MCF 10A (cell line): ENCODE measurements at regions not wholly inside any gene's neighbourhood (a gene's known extent, or its start where the extent isn't known, plus 50 kb on each side); places are given as distances from the start of the nearest gene placed in this dataset.

ENCODE experiments used
- BruUV-seq: library from RNA; stranded (reverse); fragments of 400-500 nt; replicated peaks from 2 replicates; lab custom pipeline; 2021; lab: Mats Ljungman, UMichigan
- CTCF ChIA-PET: fragments of 300-600 bp; sonication (Branson Sonifier 250); formaldehyde crosslinking; extraction: SDS; loops from one replicate; lab custom pipeline; 2021; ENCODE audit warnings: antibody characterized with exemption, inconsistent platforms; lab: Yijun Ruan, JAX
- POLR2A ChIA-PET: fragments of 300-600, 350-650 bp; sonication (Branson Sonifier 250); formaldehyde crosslinking; extraction: SDS; loops from one replicate; lab custom pipeline; 2020; ENCODE audit warnings: antibody characterized with exemption, inconsistent platforms; lab: Yijun Ruan, JAX
- DNase-seq: peaks from one replicate; pipeline ENCODE4 v3.0.0-alpha.2; 2018; ENCODE audit not compliant: unreplicated experiment
- H3K27ac Mint-ChIP-seq: one replicate; pipeline ENCODE4 v1.8.0; 2022; ENCODE audit warnings: mild to moderate bottlenecking, low read depth, mixed read lengths; ENCODE audit not compliant: unreplicated experiment
- H3K27me3 Mint-ChIP-seq: one replicate; pipeline ENCODE4 v1.8.0; 2022; ENCODE audit warnings: mixed read lengths; ENCODE audit not compliant: insufficient read depth, unreplicated experiment
- H3K36me3 Mint-ChIP-seq: one replicate; pipeline ENCODE4 v1.8.0; 2022; ENCODE audit warnings: mild to moderate bottlenecking, moderate library complexity, mixed read lengths; ENCODE audit not compliant: insufficient read depth, unreplicated experiment
- H3K4me1 Mint-ChIP-seq: one replicate; pipeline ENCODE4 v1.8.0; 2022; ENCODE audit warnings: mixed read lengths; ENCODE audit not compliant: insufficient read depth, unreplicated experiment
- H3K4me3 Mint-ChIP-seq: one replicate; pipeline ENCODE4 v1.8.0; 2022; ENCODE audit warnings: mild to moderate bottlenecking, moderate library complexity, mixed read lengths; ENCODE audit not compliant: unreplicated experiment
- H3K9me3 Mint-ChIP-seq: one replicate; pipeline ENCODE4 v1.8.0; 2022; ENCODE audit warnings: mixed read lengths; ENCODE audit not compliant: unreplicated experiment
- CTCF ChIP-seq: fragments of 200-600 bp; IDR thresholded peaks from one replicate; pipeline ENCODE4 v1.8.0; 2022; ENCODE audit warnings: antibody characterized with exemption, mild to moderate bottlenecking; ENCODE audit not compliant: unreplicated experiment
- intact Hi-C: fragments of 100-400 bp; cut with micrococcal nuclease; formaldehyde crosslinking; loops from 2 replicates; pipeline ENCODE4 v1.14.1; 2022

GRCh38 chr4:167622481-167623240 lies 388.4 kb upstream of the SPOCK3 start:
- no TSS peak for BruUV-seq

GRCh38 chr4:167623241-167623572 lies 388.9 kb upstream of the SPOCK3 start:
- no TSS peak for BruUV-seq

More at GRCh38 chr4:167622481-167623240, 388.4 kb upstream of the SPOCK3 start:
- Mint-ChIP-seq H3K27ac (no peak overlapping the region), H3K36me3 (no peaks in the 10 kb centered on the region), H3K4me1 (no peaks in the 10 kb centered on the region), H3K4me3 (no peak overlapping the region), H3K27me3 (no peaks in the 10 kb centered on the region), H3K9me3 (peaks cover 12% of the 10 kb centered on the region)
- peak; percentile 66 for DNase-seq
- ChIA-PET CTCF (interaction anchor here (0.6 to 2.0 kb wide), 43 partner anchors 9 to 606 kb away, joined by 3 to 22 read pairs (median 4); no protein-coding TSS in a partner anchor), POLR2A (interaction anchor here (0.7 to 1.2 kb wide), 3 partner anchors 40 to 1273 kb away, joined by 3 to 4 read pairs (median 3); no protein-coding TSS in a partner anchor)
- intact Hi-C loops, result loop anchor here (1.0 to 10.0 kb wide), 4 partner anchors 455 to 1458 kb away; no protein-coding TSS in a partner anchor
- TF ChIP-seq CTCF, result peak; percentile 74

GRCh38 chr4:167629272-167629671 lies 395.0 kb upstream of the SPOCK3 start:
- no peak for DNase-seq
- no peaks in the 10 kb centered on the region for H3K9me3 Mint-ChIP-seq
- H3K36me3 Mint-ChIP-seq, result no peaks in the 10 kb centered on the region
- H3K4me3 Mint-ChIP-seq, result no peak overlapping the region
- no peak for TF ChIP-seq CTCF
- BruUV-seq, result no TSS peak
- no peak overlapping the region for H3K27ac Mint-ChIP-seq
- CTCF ChIA-PET, result no interaction called here
- no peaks in the 10 kb centered on the region for H3K27me3 Mint-ChIP-seq
- intact Hi-C loops, result loop anchor here (10.0 kb wide), 2 partner anchors 526 to 1464 kb away; no protein-coding TSS in a partner anchor
- H3K4me1 Mint-ChIP-seq, result no peaks in the 10 kb centered on the region
- POLR2A ChIA-PET, result no interaction called here

More at GRCh38 chr4:167623241-167623572, 388.9 kb upstream of the SPOCK3 start:
- no peak for DNase-seq
- Mint-ChIP-seq H3K4me3 (no peak overlapping the region), H3K9me3 (peaks cover 7% of the 10 kb centered on the region), H3K4me1 (no peaks in the 10 kb centered on the region), H3K36me3 (no peaks in the 10 kb centered on the region), H3K27me3 (no peaks in the 10 kb centered on the region), H3K27ac (no peak overlapping the region)
- intact Hi-C loops, result loop anchor here (10.0 kb wide), 2 partner anchors 532 to 1458 kb away; no protein-coding TSS in a partner anchor
- ChIA-PET POLR2A (interaction anchor here (1.2 kb wide), 1 partner anchor 39 kb away, joined by 4 read pairs; no protein-coding TSS in a partner anchor), CTCF (interaction anchor here (0.6 to 2.0 kb wide), 40 partner anchors 10 to 606 kb away, joined by 3 to 22 read pairs (median 4); no protein-coding TSS in a partner anchor)
- no peak for TF ChIP-seq CTCF

GRCh38 chr4:167642250-167642649 lies 408.0 kb upstream of the SPOCK3 start:
- CTCF ChIA-PET, result no interaction called here
- Mint-ChIP-seq H3K9me3 (no peaks in the 10 kb centered on the region), H3K36me3 (no peaks in the 10 kb centered on the region), H3K4me1 (no peaks in the 10 kb centered on the region), H3K27ac (no peak overlapping the region), H3K27me3 (no peaks in the 10 kb centered on the region), H3K4me3 (no peak overlapping the region)
- no peak for DNase-seq
- TF ChIP-seq CTCF, result no peak
- intact Hi-C loops, result no loop called here
- BruUV-seq, result no TSS peak
- POLR2A ChIA-PET, result no interaction called here
